ENCODE measurements at regions not wholly inside any gene's neighbourhood (a gene's known extent, or its start where the extent isn't known, plus 50 kb on each side); places are given as distances from the start of the nearest gene placed in this dataset.

DNA sequence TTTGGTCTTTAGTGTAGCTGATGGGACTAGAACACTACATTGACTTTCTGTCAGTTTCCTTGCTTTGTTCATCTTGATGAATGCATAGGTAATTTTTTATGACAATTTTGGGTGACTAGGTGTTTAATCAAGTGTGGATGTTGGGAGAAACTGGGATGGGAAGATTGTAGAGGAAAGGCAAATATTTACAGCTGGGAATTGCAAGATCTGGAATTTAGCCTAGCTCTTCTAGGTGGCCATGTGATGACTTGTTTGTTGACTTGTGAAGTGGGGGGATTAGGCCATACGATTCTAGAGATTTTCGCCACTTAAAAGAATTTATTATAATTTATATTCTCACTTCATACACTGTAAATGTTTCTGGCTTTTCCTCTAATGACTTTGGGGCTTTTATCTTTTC lies 480.3 kb upstream of the GOT2 start (continued):
- TF ChIP-seq, protein P1, sequence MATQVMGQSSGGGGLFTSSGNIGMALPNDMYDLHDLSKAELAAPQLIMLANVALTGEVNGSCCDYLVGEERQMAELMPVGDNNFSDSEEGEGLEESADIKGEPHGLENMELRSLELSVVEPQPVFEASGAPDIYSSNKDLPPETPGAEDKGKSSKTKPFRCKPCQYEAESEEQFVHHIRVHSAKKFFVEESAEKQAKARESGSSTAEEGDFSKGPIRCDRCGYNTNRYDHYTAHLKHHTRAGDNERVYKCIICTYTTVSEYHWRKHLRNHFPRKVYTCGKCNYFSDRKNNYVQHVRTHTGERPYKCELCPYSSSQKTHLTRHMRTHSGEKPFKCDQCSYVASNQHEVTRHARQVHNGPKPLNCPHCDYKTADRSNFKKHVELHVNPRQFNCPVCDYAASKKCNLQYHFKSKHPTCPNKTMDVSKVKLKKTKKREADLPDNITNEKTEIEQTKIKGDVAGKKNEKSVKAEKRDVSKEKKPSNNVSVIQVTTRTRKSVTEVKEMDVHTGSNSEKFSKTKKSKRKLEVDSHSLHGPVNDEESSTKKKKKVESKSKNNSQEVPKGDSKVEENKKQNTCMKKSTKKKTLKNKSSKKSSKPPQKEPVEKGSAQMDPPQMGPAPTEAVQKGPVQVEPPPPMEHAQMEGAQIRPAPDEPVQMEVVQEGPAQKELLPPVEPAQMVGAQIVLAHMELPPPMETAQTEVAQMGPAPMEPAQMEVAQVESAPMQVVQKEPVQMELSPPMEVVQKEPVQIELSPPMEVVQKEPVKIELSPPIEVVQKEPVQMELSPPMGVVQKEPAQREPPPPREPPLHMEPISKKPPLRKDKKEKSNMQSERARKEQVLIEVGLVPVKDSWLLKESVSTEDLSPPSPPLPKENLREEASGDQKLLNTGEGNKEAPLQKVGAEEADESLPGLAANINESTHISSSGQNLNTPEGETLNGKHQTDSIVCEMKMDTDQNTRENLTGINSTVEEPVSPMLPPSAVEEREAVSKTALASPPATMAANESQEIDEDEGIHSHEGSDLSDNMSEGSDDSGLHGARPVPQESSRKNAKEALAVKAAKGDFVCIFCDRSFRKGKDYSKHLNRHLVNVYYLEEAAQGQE (IDR thresholded peaks at IDR 0.05) = peak; percentile 48

DNA sequence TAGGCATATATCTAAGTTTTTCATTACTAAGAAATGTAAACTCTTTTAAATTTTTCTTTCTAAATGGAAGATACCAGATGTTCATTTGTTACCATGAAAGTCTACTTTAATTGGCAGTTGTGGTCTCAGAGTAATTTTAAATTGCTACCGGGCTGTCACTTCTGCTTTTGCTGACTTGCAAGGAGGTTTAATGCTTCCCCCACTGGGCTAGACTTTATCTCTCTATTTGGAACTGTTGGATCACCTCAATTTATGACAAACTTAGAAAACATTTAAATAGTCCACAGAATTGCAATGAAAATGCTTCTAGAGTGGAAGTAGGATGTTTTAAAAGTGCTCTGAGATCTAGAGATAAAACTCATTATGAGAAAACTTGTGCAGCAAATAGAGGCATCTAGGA lies 479.8 kb upstream of the GOT2 start:
- Histone ChIP-seq H3K36me3 (ENCODE audit: control insufficient read depth in 4 of 4, insufficient read depth in 3 of 4, low read depth in 1 of 4, low read length in 3 of 4) (no peaks in the 10 kb centered on the region), H3K4me3 (ENCODE audit: low read depth in 1 of 3, low read length in 3 of 3) (no peak overlapping the region), H3K9ac (ENCODE audit: low read depth in 1 of 2, low read length in 2 of 2) (no peak overlapping the region), H3K27me3 (ENCODE audit: control insufficient read depth in 4 of 4, insufficient read depth in 4 of 4, low read length in 3 of 4) (no peaks in the 10 kb centered on the region), H3K9me3 (ENCODE audit: control insufficient read depth in 4 of 4, low read length in 3 of 4) (peaks cover 0 to 3% (median 0%) of the 10 kb centered on the region in 4 donors), H3K4me1 (ENCODE audit: control insufficient read depth in 4 of 4, insufficient read depth in 4 of 4, low read length in 3 of 4) (peaks cover 0 to 2% (median 0%) of the 10 kb centered on the region in 4 donors), H3K27ac (ENCODE audit: low read depth in 1 of 2, low read length in 2 of 2) (no peak overlapping the region)
- no peak for DNase-seq (ENCODE audit: low spot score)
- TF ChIP-seq ZBTB33 (IDR thresholded peaks at IDR 0.05) = no peak
- no peak for TF ChIP-seq HNF4G (IDR thresholded peaks at IDR 0.05)
- TF ChIP-seq RXRA (IDR thresholded peaks at IDR 0.05) = no peak
- TF ChIP-seq YY1 (IDR thresholded peaks at IDR 0.05) = no peak
- TF ChIP-seq FOXA1 (IDR thresholded peaks at IDR 0.05) = no peak
- no peak for TF ChIP-seq RAD21 (IDR thresholded peaks at IDR 0.05)
- no peak for TF ChIP-seq FOXA2 (IDR thresholded peaks at IDR 0.05)
- 63% methylated on average over 1 of the region's 1 CpG for WGBS

- peaks cover 0 to 2% (median 0%) of the 10 kb centered on the region in 4 donors for H3K4me1 ChIP-seq (ENCODE audit: control insufficient read depth in 4 of 4, insufficient read depth in 4 of 4, low read length in 3 of 4)
- no peak for DNase-seq (ENCODE audit: low spot score)
- no peaks in the 10 kb centered on the region for H3K27me3 ChIP-seq (ENCODE audit: control insufficient read depth in 4 of 4, insufficient read depth in 4 of 4, low read length in 3 of 4)
- no peak overlapping the region for H3K27ac ChIP-seq (ENCODE audit: low read depth in 1 of 2, low read length in 2 of 2)
- TF ChIP-seq, protein P2, sequence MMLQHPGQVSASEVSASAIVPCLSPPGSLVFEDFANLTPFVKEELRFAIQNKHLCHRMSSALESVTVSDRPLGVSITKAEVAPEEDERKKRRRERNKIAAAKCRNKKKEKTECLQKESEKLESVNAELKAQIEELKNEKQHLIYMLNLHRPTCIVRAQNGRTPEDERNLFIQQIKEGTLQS (IDR thresholded peaks at IDR 0.05) = no peak
- TF ChIP-seq YY1 (IDR thresholded peaks at IDR 0.05) (no peak), JUND (IDR thresholded peaks at IDR 0.05) (no peak)
- peaks cover 0 to 3% (median 0%) of the 10 kb centered on the region in 4 donors for H3K9me3 ChIP-seq (ENCODE audit: control insufficient read depth in 4 of 4, low read length in 3 of 4)
- no peak overlapping the region for H3K4me3 ChIP-seq (ENCODE audit: low read depth in 1 of 3, low read length in 3 of 3)
- no peak overlapping the region for H3K9ac ChIP-seq (ENCODE audit: low read depth in 1 of 2, low read length in 2 of 2)
- WGBS = 94% methylated on average over 1 of the region's 1 CpG
- H3K36me3 ChIP-seq (ENCODE audit: control insufficient read depth in 4 of 4, insufficient read depth in 3 of 4, low read depth in 1 of 4, low read length in 3 of 4) = no peaks in the 10 kb centered on the region
Observed at GRCh38 chr16:59212492-59213024, 478.4 kb upstream of the GOT2 start.

GRCh38 chr16:59210955-59211541 lies 476.9 kb upstream of the GOT2 start:
- Histone ChIP-seq H3K4me1 (ENCODE audit: control insufficient read depth in 4 of 4, insufficient read depth in 4 of 4, low read length in 3 of 4) (peaks cover 0 to 2% (median 0%) of the 10 kb centered on the region in 4 donors), H3K9me3 (ENCODE audit: control insufficient read depth in 4 of 4, low read length in 3 of 4) (no peaks in the 10 kb centered on the region), H3K9ac (ENCODE audit: low read depth in 1 of 2, low read length in 2 of 2) (no peak overlapping the region), H3K4me3 (ENCODE audit: low read depth in 1 of 3, low read length in 3 of 3) (no peak overlapping the region), H3K36me3 (ENCODE audit: control insufficient read depth in 4 of 4, insufficient read depth in 3 of 4, low read depth in 1 of 4, low read length in 3 of 4) (no peaks in the 10 kb centered on the region), H3K27me3 (ENCODE audit: control insufficient read depth in 4 of 4, insufficient read depth in 4 of 4, low read length in 3 of 4) (no peaks in the 10 kb centered on the region), H3K27ac (ENCODE audit: low read depth in 1 of 2, low read length in 2 of 2) (no peak overlapping the region)
- DNase-seq (ENCODE audit: low spot score) = peak; percentile 35
- WGBS = 26% methylated on average over 7 of the region's 7 CpGs
- TF ChIP-seq CTCF (IDR thresholded peaks at IDR 0.05; ENCODE audit: low read depth, low read length, missing input control) (no peak), EGR1 (IDR thresholded peaks at IDR 0.05; ENCODE audit: low read depth in 2 of 2) (peak; percentile 27 to 62), YY1 (IDR thresholded peaks at IDR 0.05) (peak; percentile 79), HNF4G (IDR thresholded peaks at IDR 0.05) (peak; percentile 72), SP1 (IDR thresholded peaks at IDR 0.05) (peak; percentile 91), JUND (IDR thresholded peaks at IDR 0.05) (peak; percentile 89 to 93), HNF4A (conservative IDR thresholded peaks at IDR 0.05) (peak; percentile 86 to 89), NR2F2 (IDR thresholded peaks at IDR 0.05) (peak; percentile 85), RXRA (IDR thresholded peaks at IDR 0.05) (peak; percentile 89), RAD21 (IDR thresholded peaks at IDR 0.05) (peak; percentile 39 to 61), FOXA2 (IDR thresholded peaks at IDR 0.05) (peak; percentile 78)
- TF ChIP-seq, protein P2 (IDR thresholded peaks at IDR 0.05) = peak; percentile 53

Data from liver (tissue), 8 donors.